ENCODE measurements at regions not wholly inside any gene's neighbourhood (a gene's known extent, or its start where the extent isn't known, plus 50 kb on each side); places are given as distances from the start of the nearest gene placed in this dataset.

GRCh38 chr5:124395287-124395686 lies 351.2 kb downstream of the ZNF608 start:
- Histone ChIP-seq H3K4me1 (peaks cover 8 to 17% (median 13%) of the 10 kb centered on the region in 10 experiments; a peak in 18 of 20 replicates), H3K27ac (no peak overlapping the region), H4K20me1 (no peaks in the 10 kb centered on the region), H3K36me3 (0 out of 22 replicates have a peak, but pooled peaks cover 0 to 3% (median 0%) of the 10 kb centered on the region in 11 experiments), H3K27me3 (no peaks in the 10 kb centered on the region), H3K4me3 (no peak overlapping the region), H3K9ac (no peak overlapping the region), H3K9me3 (replicated peaks in 1 of 11) (peaks cover 12 to 16% (median 16%) of the 10 kb centered on the region in 11 experiments), H3K4me2 (no peak overlapping the region)
- TF ChIP-seq Cebpa-rat (IDR thresholded peaks at IDR 0.05) = no peak

- Histone ChIP-seq H3K4me1 (peaks cover 8 to 17% (median 13%) of the 10 kb centered on the region in 10 experiments; a peak in 18 of 20 replicates), H3K36me3 (0 out of 22 replicates have a peak, but pooled peaks cover 0 to 3% (median 0%) of the 10 kb centered on the region in 11 experiments), H3K27ac (no peak overlapping the region), H3K9me3 (replicated peaks in 1 of 11) (peaks cover 17 to 21% (median 21%) of the 10 kb centered on the region in 11 experiments), H3K9ac (no peak overlapping the region), H3K27me3 (no peaks in the 10 kb centered on the region), H3K4me3 (no peak overlapping the region), H4K20me1 (no peaks in the 10 kb centered on the region), H3K4me2 (no peak overlapping the region)
- no peak for TF ChIP-seq Cebpa-rat (IDR thresholded peaks at IDR 0.05)
Measured at GRCh38 chr5:124394700-124395245, 351.7 kb downstream of the ZNF608 start.

GRCh38 chr5:124393584-124394379 lies 352.7 kb downstream of the ZNF608 start:
- Histone ChIP-seq H3K9ac (no peak overlapping the region), H3K4me3 (no peak overlapping the region), H3K4me2 (no peak overlapping the region), H3K9me3 (replicated peaks in 1 of 11) (peaks cover 23 to 31% (median 28%) of the 10 kb centered on the region in 11 experiments), H4K20me1 (no peaks in the 10 kb centered on the region), H3K27me3 (no peaks in the 10 kb centered on the region), H3K4me1 (peaks cover 6 to 13% (median 9%) of the 10 kb centered on the region in 10 experiments; a peak in 18 of 20 replicates), H3K27ac (no peak overlapping the region), H3K36me3 (0 out of 22 replicates have a peak, but pooled peaks cover 0 to 3% (median 0%) of the 10 kb centered on the region in 11 experiments)
- no peak for TF ChIP-seq Cebpa-rat (IDR thresholded peaks at IDR 0.05)

- Histone ChIP-seq H3K4me2 (no peak overlapping the region), H3K27me3 (no peaks in the 10 kb centered on the region), H3K36me3 (peaks cover 0 to 4% (median 0%) of the 10 kb centered on the region in 11 experiments; a peak in 3 of 22 replicates), H4K20me1 (no peaks in the 10 kb centered on the region), H3K4me1 (no peaks in the 10 kb centered on the region), H3K9ac (no peak overlapping the region), H3K9me3 (replicated peaks in 1 of 11) (peaks cover 28 to 54% (median 42%) of the 10 kb centered on the region in 11 experiments), H3K27ac (no peak overlapping the region), H3K4me3 (no peak overlapping the region)
- TF ChIP-seq Cebpa-rat (IDR thresholded peaks at IDR 0.05) = no peak
Measured at GRCh38 chr5:124383693-124384092, 362.7 kb downstream of the ZNF608 start.

GRCh38 chr5:124377386-124377785 lies 369.1 kb downstream of the ZNF608 start:
- Histone ChIP-seq H3K27me3 (no peaks in the 10 kb centered on the region), H3K9me3 (replicated peaks in 1 of 11) (peaks cover 11 to 21% (median 14%) of the 10 kb centered on the region in 11 experiments), H3K9ac (no peak overlapping the region), H3K4me1 (no peaks in the 10 kb centered on the region), H3K4me2 (no peak overlapping the region), H3K4me3 (no peak overlapping the region), H3K27ac (no peak overlapping the region), H3K36me3 (no peaks in the 10 kb centered on the region), H4K20me1 (no peaks in the 10 kb centered on the region)
- TF ChIP-seq Cebpa-rat (IDR thresholded peaks at IDR 0.05) = no peak

GRCh38 chr5:124373883-124374282 lies 372.6 kb downstream of the ZNF608 start:
- no peak overlapping the region for H3K27ac ChIP-seq
- H3K4me2 ChIP-seq = no peak overlapping the region
- H3K4me3 ChIP-seq = no peak overlapping the region
- peaks cover 4 to 16% (median 7%) of the 10 kb centered on the region in 11 experiments; a peak in 13 of 22 replicates for H3K9me3 ChIP-seq (replicated peaks in 1 of 11)
- H3K9ac ChIP-seq = no peak overlapping the region
- no peaks in the 10 kb centered on the region for H3K4me1 ChIP-seq
- no peaks in the 10 kb centered on the region for H4K20me1 ChIP-seq
- H3K27me3 ChIP-seq = no peaks in the 10 kb centered on the region
- no peak for TF ChIP-seq Cebpa-rat (IDR thresholded peaks at IDR 0.05)
- no peaks in the 10 kb centered on the region for H3K36me3 ChIP-seq

GRCh38 chr5:124372457-124372856 lies 374.0 kb downstream of the ZNF608 start:
- Histone ChIP-seq H3K4me1 (no peaks in the 10 kb centered on the region), H3K4me2 (no peak overlapping the region), H3K9ac (no peak overlapping the region), H3K27me3 (no peaks in the 10 kb centered on the region), H3K9me3 (replicated peaks in 1 of 11) (peaks cover 4 to 17% (median 10%) of the 10 kb centered on the region in 11 experiments; a peak in 13 of 22 replicates), H4K20me1 (no peaks in the 10 kb centered on the region), H3K4me3 (no peak overlapping the region), H3K27ac (no peak overlapping the region), H3K36me3 (no peaks in the 10 kb centered on the region)
- no peak for TF ChIP-seq Cebpa-rat (IDR thresholded peaks at IDR 0.05)

GRCh38 chr5:124371111-124371706 lies 375.2 kb downstream of the ZNF608 start:
- Histone ChIP-seq H3K27me3 (no peaks in the 10 kb centered on the region), H3K27ac (no peak overlapping the region), H3K36me3 (no peaks in the 10 kb centered on the region), H4K20me1 (no peaks in the 10 kb centered on the region), H3K9ac (no peak overlapping the region), H3K4me2 (no peak overlapping the region), H3K4me1 (no peaks in the 10 kb centered on the region), H3K9me3 (replicated peaks in 1 of 11) (peaks cover 4 to 17% (median 10%) of the 10 kb centered on the region in 11 experiments; a peak in 13 of 22 replicates), H3K4me3 (no peak overlapping the region)
- no peak for TF ChIP-seq Cebpa-rat (IDR thresholded peaks at IDR 0.05)

GRCh38 chr5:124370601-124371000 lies 375.8 kb downstream of the ZNF608 start:
- TF ChIP-seq Cebpa-rat (IDR thresholded peaks at IDR 0.05) = no peak
- Histone ChIP-seq H3K27me3 (no peaks in the 10 kb centered on the region), H3K27ac (no peak overlapping the region), H3K36me3 (no peaks in the 10 kb centered on the region), H3K9me3 (replicated peaks in 1 of 11) (peaks cover 4 to 17% (median 10%) of the 10 kb centered on the region in 11 experiments; a peak in 13 of 22 replicates), H3K4me2 (no peak overlapping the region), H3K4me3 (no peak overlapping the region), H4K20me1 (no peaks in the 10 kb centered on the region), H3K9ac (no peak overlapping the region), H3K4me1 (no peaks in the 10 kb centered on the region)
